Gastroesophageal sphincter (tissue), 3 donors: ENCODE measurements at regions not wholly inside any gene's neighbourhood (a gene's known extent, or its start where the extent isn't known, plus 50 kb on each side); places are given as distances from the start of the nearest gene placed in this dataset.

Source experiments
- CTCF ChIP-seq, 4 experiments: fragments of 200-600 bp in 2 of 4; fragments of 450-650 bp in 2 of 4; sonication (generic) in 1 of 4; IDR thresholded peaks; one replicate each; pipeline ENCODE4 v1.5.1; 2017 to 2019; ENCODE audit warnings: antibody characterized with exemption in 4 of 4, mild to moderate bottlenecking in 2 of 4, moderate library complexity in 2 of 4
- POLR2AphosphoS5 ChIP-seq: sonication (generic); formaldehyde crosslinking; IDR thresholded peaks from one replicate; pipeline ENCODE4 v1.6.1; 2017; ENCODE audit warnings: antibody characterized with exemption

GRCh38 chr15:47431501-47431900, 285.8 kb upstream of the SEMA6D start:
- no peak for TF ChIP-seq POLR2AphosphoS5
- no peak for TF ChIP-seq CTCF (IDR thresholded peaks at IDR 0.05)
